NB4 (cell line): ENCODE measurements at regions not wholly inside any gene's neighbourhood (a gene's known extent, or its start where the extent isn't known, plus 50 kb on each side); places are given as distances from the start of the nearest gene placed in this dataset.

Source experiments
- CTCF ChIP-seq: IDR thresholded peaks from one replicate; pipeline ENCODE4 v1.5.1; 2012; ENCODE audit warnings: low read depth, low read length
- MAX ChIP-seq: IDR thresholded peaks from 2 replicates; pipeline ENCODE4 v1.6.1; 2011; ENCODE audit warnings: low read depth, low read length
- MYC ChIP-seq: IDR thresholded peaks from 2 replicates; pipeline ENCODE4 v1.6.1; 2011; ENCODE audit warnings: low read depth, low read length
- POLR2A ChIP-seq: IDR thresholded peaks from 2 replicates; pipeline ENCODE4 v1.6.1; 2011; ENCODE audit warnings: mild to moderate bottlenecking; ENCODE audit not compliant: insufficient read length; ENCODE audit errors: extremely low read depth

GRCh38 chr11:42271306-42271705 lies 811.9 kb upstream of the LRRC4C start:
- no peak for TF ChIP-seq POLR2A
- no peak for TF ChIP-seq CTCF
- no peak for TF ChIP-seq MAX
- TF ChIP-seq MYC = no peak
